ENCODE measurements at regions not wholly inside any gene's neighbourhood (a gene's known extent, or its start where the extent isn't known, plus 50 kb on each side); places are given as distances from the start of the nearest gene placed in this dataset.

GRCh38 chr4:132797856-132798255 lies 351.2 kb upstream of the PCDH10 start:
- TF ChIP-seq, protein P1, sequence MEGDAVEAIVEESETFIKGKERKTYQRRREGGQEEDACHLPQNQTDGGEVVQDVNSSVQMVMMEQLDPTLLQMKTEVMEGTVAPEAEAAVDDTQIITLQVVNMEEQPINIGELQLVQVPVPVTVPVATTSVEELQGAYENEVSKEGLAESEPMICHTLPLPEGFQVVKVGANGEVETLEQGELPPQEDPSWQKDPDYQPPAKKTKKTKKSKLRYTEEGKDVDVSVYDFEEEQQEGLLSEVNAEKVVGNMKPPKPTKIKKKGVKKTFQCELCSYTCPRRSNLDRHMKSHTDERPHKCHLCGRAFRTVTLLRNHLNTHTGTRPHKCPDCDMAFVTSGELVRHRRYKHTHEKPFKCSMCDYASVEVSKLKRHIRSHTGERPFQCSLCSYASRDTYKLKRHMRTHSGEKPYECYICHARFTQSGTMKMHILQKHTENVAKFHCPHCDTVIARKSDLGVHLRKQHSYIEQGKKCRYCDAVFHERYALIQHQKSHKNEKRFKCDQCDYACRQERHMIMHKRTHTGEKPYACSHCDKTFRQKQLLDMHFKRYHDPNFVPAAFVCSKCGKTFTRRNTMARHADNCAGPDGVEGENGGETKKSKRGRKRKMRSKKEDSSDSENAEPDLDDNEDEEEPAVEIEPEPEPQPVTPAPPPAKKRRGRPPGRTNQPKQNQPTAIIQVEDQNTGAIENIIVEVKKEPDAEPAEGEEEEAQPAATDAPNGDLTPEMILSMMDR (optimal IDR thresholded peaks at IDR 0.05 in 1 of 3, IDR thresholded peaks at IDR 0.05 in 1 of 3, conservative IDR thresholded peaks at IDR 0.05 in 1 of 3; ENCODE audit: extremely low read depth in 1 of 3, insufficient read depth in 2 of 3, low read length in 3 of 3), result no peak
- no peak for TF ChIP-seq EZH2 (IDR thresholded peaks at IDR 0.05; ENCODE audit: low read length)
